CD4-positive, alpha-beta memory T cell (primary cell): ENCODE measurements at regions not wholly inside any gene's neighbourhood (a gene's known extent, or its start where the extent isn't known, plus 50 kb on each side); places are given as distances from the start of the nearest gene placed in this dataset.
A peak's percentile ranks its signal among the peaks of the same experiment; 100 is the strongest.

Source experiments
- CTCF ChIA-PET: fragments of 350-600 bp; sonication (Branson Sonifier 250); formaldehyde crosslinking; loops from one replicate; lab custom pipeline; 2021; ENCODE audit warnings: inconsistent platforms; ENCODE audit not compliant: partially characterized antibody; lab: Charles Lee
- POLR2A ChIA-PET: fragments of 350-600 bp; sonication (Branson Sonifier 250); formaldehyde crosslinking; loops from one replicate; lab custom pipeline; 2021; ENCODE audit not compliant: partially characterized antibody; lab: Charles Lee
- DNase-seq, 5 donors: peaks; one replicate each; pipeline versions ENCODE4 v3.0.0 to v3.0.0-alpha.2; 2020 to 2022; ENCODE audit warnings: mixed read lengths in 1 of 5
- H3K27ac ChIP-seq: one replicate; pipeline ENCODE4 v1.7.0; 2013; ENCODE audit warnings: low read depth, low read length
- H3K27me3 ChIP-seq: 2 replicates; pipeline ENCODE4 v1.7.0; 2013; ENCODE audit warnings: mild to moderate bottlenecking, low read length, moderate library complexity; ENCODE audit not compliant: insufficient read depth
- H3K36me3 ChIP-seq: 2 replicates; pipeline ENCODE4 v1.7.0; 2013; ENCODE audit warnings: mild to moderate bottlenecking, low read length, moderate library complexity; ENCODE audit not compliant: insufficient read depth
- H3K4me1 ChIP-seq: 2 replicates; pipeline ENCODE4 v1.7.0; 2013; ENCODE audit warnings: mild to moderate bottlenecking, low read length, moderate library complexity; ENCODE audit not compliant: insufficient read depth
- H3K4me3 ChIP-seq, 2 donors: one replicate each; pipeline ENCODE4 v1.7.0; 2013; ENCODE audit warnings: low read length in 2 of 2, mild to moderate bottlenecking in 1 of 2
- H3K9me3 ChIP-seq, 2 donors: one replicate each; pipeline ENCODE4 v1.7.0; 2013; ENCODE audit warnings: low read length in 2 of 2, control low read depth in 1 of 2; ENCODE audit not compliant: control insufficient read depth in 1 of 2
- H3K27ac Mint-ChIP-seq, 7 donors: one replicate each; pipeline ENCODE4 v1.8.0; 2020 to 2021; ENCODE audit warnings: mixed read lengths in 7 of 7, mild to moderate bottlenecking in 6 of 7, inconsistent platforms in 3 of 7, moderate library complexity in 3 of 7
- H3K27me3 Mint-ChIP-seq, 2 donors: one replicate each; pipeline ENCODE4 v1.8.0; 2020 to 2021; ENCODE audit warnings: mixed read lengths in 2 of 2
- H3K36me3 Mint-ChIP-seq, 2 donors: one replicate each; pipeline ENCODE4 v1.8.0; 2020 to 2021; ENCODE audit warnings: mixed read lengths in 2 of 2, inconsistent platforms in 1 of 2, mild to moderate bottlenecking in 1 of 2
- H3K4me1 Mint-ChIP-seq, 4 donors: one replicate each; pipeline ENCODE4 v1.8.0; 2020 to 2021; ENCODE audit warnings: mixed read lengths in 4 of 4, mild to moderate bottlenecking in 1 of 4
- H3K4me3 Mint-ChIP-seq, 8 donors: one replicate each; pipeline ENCODE4 v1.8.0; 2020 to 2021; ENCODE audit warnings: mixed read lengths in 8 of 8, mild to moderate bottlenecking in 7 of 8, moderate library complexity in 6 of 8, inconsistent platforms in 3 of 8
- H3K9me3 Mint-ChIP-seq, 8 donors: one replicate each; pipeline ENCODE4 v1.8.0; 2020 to 2021; ENCODE audit warnings: mixed read lengths in 8 of 8, mild to moderate bottlenecking in 5 of 8, inconsistent platforms in 3 of 8, moderate library complexity in 1 of 8
- intact Hi-C: fragments of 100-400 bp; cut with micrococcal nuclease; formaldehyde crosslinking; loops from one replicate; pipeline ENCODE4 v1.15.1; 2023

- Histone ChIP-seq H3K4me1 (peaks cover 7% of the 10 kb centered on the region), H3K27ac (no peak overlapping the region), H3K4me3 (no peak overlapping the region), H3K36me3 (no peaks in the 10 kb centered on the region), H3K9me3 (no peaks in the 10 kb centered on the region), H3K27me3 (no peaks in the 10 kb centered on the region)
- peaks cover 3 to 27% (median 12%) of the 10 kb centered on the region in 4 donors for H3K4me1 Mint-ChIP-seq
- peak overlapping the region in 1 of 8 donors; percentile 15 for H3K4me3 Mint-ChIP-seq
- H3K9me3 Mint-ChIP-seq, result no peaks in the 10 kb centered on the region
- peaks cover 0 to 2% of the 10 kb centered on the region in 2 donors for H3K27me3 Mint-ChIP-seq
- no peak for DNase-seq
- no peaks in the 10 kb centered on the region for H3K36me3 Mint-ChIP-seq
- ChIA-PET POLR2A (no interaction called here), CTCF (no interaction called here)
- no peak overlapping the region for H3K27ac Mint-ChIP-seq
- intact Hi-C loops, result no loop called here
Measured at GRCh38 chr1:229194096-229194495, 76.8 kb upstream of the RAB4A start.

GRCh38 chr1:229195246-229195645 is 75.7 kb upstream of the RAB4A start:
- Histone ChIP-seq H3K27me3 (no peaks in the 10 kb centered on the region), H3K9me3 (no peaks in the 10 kb centered on the region), H3K27ac (no peak overlapping the region), H3K36me3 (no peaks in the 10 kb centered on the region), H3K4me3 (no peak overlapping the region), H3K4me1 (peaks cover 18% of the 10 kb centered on the region)
- ChIA-PET CTCF (no interaction called here), POLR2A (no interaction called here)
- no peak overlapping the region for H3K4me3 Mint-ChIP-seq
- H3K36me3 Mint-ChIP-seq, result no peaks in the 10 kb centered on the region
- peaks cover 0 to under 1% of the 10 kb centered on the region in 2 donors for H3K27me3 Mint-ChIP-seq
- peaks cover 10 to 36% (median 22%) of the 10 kb centered on the region in 4 donors for H3K4me1 Mint-ChIP-seq
- no peaks in the 10 kb centered on the region for H3K9me3 Mint-ChIP-seq
- intact Hi-C loops, result no loop called here
- no peak overlapping the region for H3K27ac Mint-ChIP-seq
- no peak for DNase-seq

DNA sequence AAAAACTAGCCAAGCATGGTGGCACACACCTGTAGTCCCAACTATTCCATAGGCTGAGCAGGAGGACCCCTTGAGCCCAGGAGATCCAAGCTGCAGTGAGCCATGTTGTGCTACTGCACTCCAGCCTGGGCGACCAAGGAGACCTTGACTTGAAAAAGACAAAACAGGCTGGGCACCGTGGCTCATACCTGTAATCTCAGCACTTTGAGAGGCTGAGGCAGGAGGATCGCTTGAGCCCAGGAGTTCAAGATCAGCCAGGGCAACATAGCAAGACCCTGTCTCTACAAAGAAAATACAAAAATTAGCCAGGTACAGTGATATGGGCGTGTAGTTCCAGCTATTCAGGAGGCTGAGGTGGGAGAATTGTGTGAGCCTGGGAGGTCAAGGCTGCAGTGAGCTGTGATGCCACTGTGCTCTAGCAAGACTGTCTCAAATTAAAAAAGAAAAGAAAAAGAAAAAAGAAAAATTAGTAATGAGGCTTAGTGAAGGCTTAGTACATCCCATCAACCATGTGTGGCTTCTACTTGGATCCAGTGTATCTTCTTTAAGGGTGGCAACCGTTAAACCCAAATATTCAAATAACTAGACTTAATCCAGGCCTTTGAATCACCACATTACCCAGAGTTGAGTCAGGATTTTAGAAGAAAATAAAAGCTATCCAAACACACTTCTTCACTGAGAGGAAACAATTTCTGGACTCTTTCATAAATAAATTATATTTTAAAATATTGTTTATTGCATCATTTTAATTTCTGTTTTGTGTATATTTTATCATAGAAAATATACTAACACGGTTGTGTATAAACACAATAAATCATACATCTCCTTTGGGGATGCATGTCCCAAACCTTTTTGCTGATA is 74.3 kb upstream of the RAB4A start:
- ChIA-PET POLR2A (no interaction called here), CTCF (no interaction called here)
- no peak overlapping the region for H3K27ac ChIP-seq
- no peaks in the 10 kb centered on the region for H3K27me3 Mint-ChIP-seq
- intact Hi-C loops, result no loop called here
- peaks cover 20% of the 10 kb centered on the region for H3K4me1 ChIP-seq
- H3K27me3 ChIP-seq, result no peaks in the 10 kb centered on the region
- peak overlapping the region in 1 of 7 donors; percentile 30 for H3K27ac Mint-ChIP-seq
- H3K4me3 ChIP-seq, result no peak overlapping the region
- H3K9me3 ChIP-seq, result no peaks in the 10 kb centered on the region
- H3K36me3 Mint-ChIP-seq, result no peaks in the 10 kb centered on the region
- H3K4me1 Mint-ChIP-seq, result peaks cover 13 to 38% (median 25%) of the 10 kb centered on the region in 4 donors
- no peaks in the 10 kb centered on the region for H3K9me3 Mint-ChIP-seq
- DNase-seq, result no peak
- H3K4me3 Mint-ChIP-seq, result no peak overlapping the region
- H3K36me3 ChIP-seq, result no peaks in the 10 kb centered on the region

GRCh38 chr1:229197265-229197585 is 73.7 kb upstream of the RAB4A start:
- no peak for DNase-seq
- Mint-ChIP-seq H3K9me3 (no peaks in the 10 kb centered on the region), H3K27ac (no peak overlapping the region), H3K4me3 (no peak overlapping the region), H3K36me3 (no peaks in the 10 kb centered on the region), H3K27me3 (no peaks in the 10 kb centered on the region), H3K4me1 (peaks cover 13 to 38% (median 24%) of the 10 kb centered on the region in 4 donors)
- Histone ChIP-seq H3K4me1 (peaks cover 20% of the 10 kb centered on the region), H3K4me3 (no peak overlapping the region), H3K27me3 (no peaks in the 10 kb centered on the region), H3K36me3 (no peaks in the 10 kb centered on the region), H3K27ac (no peak overlapping the region), H3K9me3 (no peaks in the 10 kb centered on the region)
- intact Hi-C loops, result no loop called here
- POLR2A ChIA-PET, result no interaction called here
- CTCF ChIA-PET, result no interaction called here

DNA sequence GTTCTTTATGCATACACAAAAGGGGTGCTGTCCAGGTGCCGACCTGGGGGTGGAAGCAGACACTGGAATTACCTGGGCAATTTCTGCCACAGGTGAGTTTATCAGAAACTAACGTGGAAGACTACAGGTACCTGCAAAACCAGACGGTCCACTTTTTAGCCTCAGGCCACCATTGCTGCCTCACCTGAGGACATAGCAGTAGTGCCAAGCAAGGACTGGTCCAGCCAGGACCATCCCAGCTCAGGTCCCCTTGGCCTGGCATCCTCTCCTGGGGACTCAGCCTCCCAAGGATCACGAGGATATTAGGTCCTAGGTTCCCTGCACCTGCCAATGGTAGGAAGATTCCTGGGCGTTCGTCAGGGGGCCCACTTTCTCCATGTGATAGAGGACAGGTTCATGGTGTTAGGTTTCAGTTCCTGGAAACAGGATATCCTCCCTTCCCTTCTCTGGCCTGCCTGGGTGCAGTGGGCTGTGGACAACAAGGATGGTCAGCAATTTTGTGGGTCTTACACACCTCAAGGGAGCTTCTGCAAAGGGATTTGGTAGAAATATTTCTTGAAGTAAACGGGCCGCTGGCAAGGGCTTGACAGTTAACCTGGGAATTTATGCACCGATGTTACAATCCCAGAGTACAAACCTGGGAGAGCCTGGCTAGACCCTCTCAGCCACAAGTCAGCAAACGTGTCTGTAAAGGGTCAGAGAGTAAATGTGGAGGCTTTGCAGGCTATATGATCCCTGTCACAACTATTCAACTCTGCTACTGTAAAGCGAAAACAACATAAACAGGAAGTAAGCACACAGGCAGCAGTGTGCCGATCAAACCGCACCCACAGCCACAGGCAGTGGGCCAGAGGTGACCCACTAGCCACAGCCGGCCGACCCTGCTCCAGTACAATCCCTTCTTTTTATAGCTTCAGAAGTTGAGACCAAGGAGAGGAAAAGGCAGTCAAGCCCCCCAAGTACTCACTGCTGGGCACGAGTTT is 71.4 kb upstream of the RAB4A start:
- Histone ChIP-seq H3K27ac (peak overlapping the region; percentile 24), H3K9me3 (no peaks in the 10 kb centered on the region), H3K4me3 (peak overlapping the region in 1 of 2 donors; percentile 19), H3K36me3 (no peaks in the 10 kb centered on the region), H3K4me1 (peaks cover 16% of the 10 kb centered on the region), H3K27me3 (no peaks in the 10 kb centered on the region)
- no peaks in the 10 kb centered on the region for H3K27me3 Mint-ChIP-seq
- peak in 4 of 5 donors; percentile 7 to 22 (median 16) for DNase-seq
- POLR2A ChIA-PET, result no interaction called here
- H3K9me3 Mint-ChIP-seq, result no peaks in the 10 kb centered on the region
- CTCF ChIA-PET, result interaction anchor here (2.1 kb wide), 1 partner anchor 28 kb away, joined by 6 read pairs; no protein-coding TSS in a partner anchor
- intact Hi-C loops, result no loop called here
- H3K27ac Mint-ChIP-seq, result peak overlapping the region; percentile 36 to 96 (median 88)
- H3K36me3 Mint-ChIP-seq, result no peaks in the 10 kb centered on the region
- H3K4me3 Mint-ChIP-seq, result peak overlapping the region; percentile 69 to 90 (median 82)
- H3K4me1 Mint-ChIP-seq, result peaks cover 11 to 33% (median 22%) of the 10 kb centered on the region in 4 donors

DNA sequence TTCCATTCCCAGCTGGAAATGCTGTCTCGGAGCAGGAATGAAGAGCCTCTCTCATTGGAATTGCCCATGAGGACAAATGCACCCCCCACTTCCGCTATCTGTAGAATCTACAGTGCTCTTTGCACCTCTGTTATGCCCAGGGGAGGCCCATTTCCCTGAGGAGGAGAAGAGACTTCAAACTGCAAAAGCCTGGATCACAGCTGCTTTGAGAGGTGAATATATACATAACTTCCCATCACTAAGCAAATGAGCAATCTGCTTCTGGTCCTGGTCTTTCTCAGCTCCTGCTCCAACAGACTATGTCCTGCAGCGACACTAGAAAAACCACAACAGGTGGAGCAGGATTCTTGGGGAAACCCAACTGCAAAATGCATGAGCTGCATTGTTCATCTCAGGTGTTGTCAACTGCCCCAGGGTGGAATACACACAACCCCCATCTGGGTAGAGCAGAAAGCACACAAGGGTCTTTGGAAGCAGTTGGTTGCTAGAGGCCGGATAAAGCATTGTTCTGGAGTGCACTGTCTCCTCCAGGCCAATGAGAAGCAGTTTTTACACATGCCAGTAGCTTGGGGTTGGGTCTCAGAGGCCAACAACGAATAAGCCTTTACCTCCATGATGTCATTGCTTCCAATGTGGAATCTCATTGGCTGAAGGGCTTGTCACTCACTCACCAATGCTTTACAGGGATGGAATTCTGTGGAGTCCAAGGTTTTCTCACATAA is 67.7 kb upstream of the RAB4A start:
- Mint-ChIP-seq H3K36me3 (no peaks in the 10 kb centered on the region), H3K4me3 (no peak overlapping the region), H3K27ac (no peak overlapping the region), H3K4me1 (peaks cover 12 to 51% (median 26%) of the 10 kb centered on the region in 4 donors), H3K27me3 (peaks cover 0 to 2% of the 10 kb centered on the region in 2 donors), H3K9me3 (peaks cover 0 to 2% (median 0%) of the 10 kb centered on the region in 8 donors)
- H3K9me3 ChIP-seq, result no peaks in the 10 kb centered on the region
- DNase-seq, result no peak
- ChIA-PET CTCF (no interaction called here), POLR2A (interaction anchor here (0.9 kb wide), 1 partner anchor 19 kb away, joined by 3 read pairs; no protein-coding TSS in a partner anchor)
- intact Hi-C loops, result no loop called here
- no peaks in the 10 kb centered on the region for H3K27me3 ChIP-seq
- peaks cover 16% of the 10 kb centered on the region for H3K4me1 ChIP-seq
- no peaks in the 10 kb centered on the region for H3K36me3 ChIP-seq
- H3K4me3 ChIP-seq, result no peak overlapping the region
- H3K27ac ChIP-seq, result no peak overlapping the region
